RKO (cell line): ENCODE measurements at regions not wholly inside any gene's neighbourhood (a gene's known extent, or its start where the extent isn't known, plus 50 kb on each side); places are given as distances from the start of the nearest gene placed in this dataset.

Experiments used
- DNase-seq: peaks from one replicate; pipeline ENCODE4 v3.0.0-alpha.2; 2016; ENCODE audit warnings: low spot score

DNA sequence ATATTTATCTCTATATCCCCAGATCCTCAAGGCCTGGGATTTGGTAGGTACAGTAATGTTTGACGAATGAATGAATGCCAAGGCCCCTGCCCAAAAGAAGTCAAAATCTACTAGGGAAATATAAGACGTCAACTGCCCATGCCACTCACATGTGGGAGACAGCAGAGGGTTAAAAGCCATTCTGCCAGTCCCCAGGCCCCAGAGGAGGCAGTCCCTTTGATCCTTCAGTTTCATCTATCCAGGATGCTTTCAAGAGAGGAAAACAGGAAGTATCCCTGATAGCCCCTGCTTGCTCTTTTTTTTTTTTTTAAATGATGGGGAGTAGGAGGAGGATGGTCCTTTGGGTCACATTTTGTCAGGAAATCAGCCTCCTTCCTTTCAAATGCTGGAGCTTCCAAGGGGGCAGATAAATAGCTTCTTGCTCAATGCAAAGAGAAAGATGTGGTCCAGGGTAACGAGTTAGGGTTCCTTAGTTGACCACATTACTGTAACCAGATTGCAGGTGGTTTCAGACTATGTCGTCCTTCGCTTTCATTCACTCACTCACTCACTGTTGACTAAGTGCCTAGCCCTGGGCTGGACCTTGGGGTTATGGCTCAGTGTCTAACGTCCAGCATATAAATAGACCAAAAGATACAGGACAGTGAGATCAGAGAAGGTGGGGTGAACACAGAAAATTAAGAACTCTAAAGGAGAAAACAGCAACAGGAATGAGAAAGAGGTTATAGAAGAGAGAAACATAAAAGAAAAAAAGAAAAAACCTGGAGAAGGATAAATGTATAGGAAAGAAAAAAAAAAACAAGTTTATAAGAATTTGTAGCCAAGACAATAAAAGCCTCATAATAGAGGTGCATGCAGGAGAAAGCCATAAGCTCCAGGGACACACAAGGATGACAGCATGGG, 64.6 kb upstream of the PIM1 start:
- DNase-seq = no peak

DNA sequence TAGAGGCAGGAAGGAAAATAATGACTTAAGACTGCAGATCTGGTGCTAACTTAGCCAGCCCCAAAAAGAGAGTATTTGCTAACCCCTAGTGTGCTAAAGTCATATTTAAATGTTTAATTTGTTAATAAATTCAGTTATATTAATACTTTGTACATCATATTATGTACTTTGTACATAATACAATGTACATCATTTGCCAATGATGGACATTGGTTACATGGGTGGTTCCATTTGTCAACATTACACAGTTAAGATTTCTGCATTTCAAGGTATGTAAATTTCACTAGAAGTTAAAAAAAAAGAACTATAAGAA, 63.9 kb upstream of the PIM1 start:
- no peak for DNase-seq

DNA sequence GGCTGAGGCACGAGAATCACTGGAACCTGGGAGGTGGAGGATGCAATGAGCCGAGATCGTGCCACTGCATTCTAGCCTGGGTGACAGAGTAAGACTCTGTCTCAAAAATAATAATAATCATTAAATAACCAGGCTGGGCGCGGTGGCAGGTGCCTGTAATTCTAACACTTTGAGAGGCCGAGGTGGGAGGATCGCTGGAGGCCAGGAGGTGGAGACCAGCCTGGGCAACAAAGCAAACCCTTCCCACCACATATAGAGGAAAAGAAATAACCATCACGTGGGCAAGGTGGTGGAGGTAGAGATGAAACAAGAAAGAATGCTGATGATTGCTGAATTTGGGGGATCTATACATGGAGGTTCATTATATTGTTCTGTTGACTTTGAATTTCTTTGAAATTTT, 63.4 kb upstream of the PIM1 start:
- DNase-seq = no peak

DNA sequence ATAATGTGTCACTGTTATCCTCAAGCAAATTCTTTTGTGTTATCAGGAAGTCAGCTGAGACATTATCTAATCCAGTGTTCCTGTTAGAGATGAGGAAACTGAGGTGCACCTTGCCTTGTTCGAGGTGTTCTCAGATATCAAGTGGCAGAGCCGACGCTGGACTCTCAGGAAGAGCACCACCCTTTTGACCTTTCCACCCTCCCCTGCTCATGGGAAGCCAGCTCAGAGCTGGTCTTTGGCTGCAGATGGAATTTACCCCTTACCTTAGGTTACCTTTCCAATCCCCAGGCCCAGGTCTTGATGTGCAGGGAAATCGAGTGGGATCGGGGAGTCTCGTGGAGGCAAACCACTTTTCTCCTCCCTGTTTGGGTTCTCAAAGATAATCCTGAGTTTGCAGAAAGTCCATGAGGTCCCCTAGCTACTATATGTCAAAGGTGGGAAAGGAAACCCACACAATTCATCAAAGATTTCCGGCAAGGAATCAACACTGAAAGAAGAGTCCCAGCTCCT, 62.9 kb upstream of the PIM1 start:
- DNase-seq = no peak

DNA sequence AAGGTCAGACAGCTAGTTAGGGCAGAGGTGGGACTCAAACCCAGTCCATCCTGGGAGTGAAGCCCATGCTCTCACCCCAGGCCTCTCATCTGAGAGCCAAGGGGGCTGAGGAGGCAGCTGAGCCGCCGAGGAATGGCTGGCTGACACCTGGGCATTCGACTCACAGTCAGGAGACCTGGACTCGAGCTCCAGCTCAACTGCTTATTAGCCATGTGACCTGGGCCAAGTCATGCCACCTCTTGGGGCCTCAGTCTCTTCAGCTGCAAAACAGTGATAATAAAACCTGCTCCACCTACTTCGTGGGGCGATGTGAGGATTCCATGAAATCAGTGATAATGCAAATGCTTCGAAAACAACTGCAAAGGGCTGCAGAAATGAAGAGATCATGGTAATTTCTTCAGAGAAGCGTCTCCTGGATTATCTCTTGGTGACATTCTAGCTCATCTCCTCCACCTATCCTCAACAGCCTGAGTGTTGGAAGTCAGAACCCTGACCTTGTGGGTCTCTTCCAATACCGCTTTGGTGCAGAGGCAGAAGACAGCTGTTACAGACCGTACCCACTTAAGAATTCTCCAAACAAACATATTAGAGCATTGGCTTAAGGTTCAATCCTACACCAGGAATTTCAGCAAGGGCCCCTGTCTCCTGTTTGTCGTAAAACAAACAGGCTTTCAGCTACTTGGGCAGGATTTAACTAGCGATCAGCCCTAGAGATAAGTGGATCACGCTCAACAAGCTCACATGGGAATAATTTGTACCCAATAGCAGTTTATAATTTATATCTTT, 60.0 kb upstream of the PIM1 start:
- DNase-seq = no peak

DNA sequence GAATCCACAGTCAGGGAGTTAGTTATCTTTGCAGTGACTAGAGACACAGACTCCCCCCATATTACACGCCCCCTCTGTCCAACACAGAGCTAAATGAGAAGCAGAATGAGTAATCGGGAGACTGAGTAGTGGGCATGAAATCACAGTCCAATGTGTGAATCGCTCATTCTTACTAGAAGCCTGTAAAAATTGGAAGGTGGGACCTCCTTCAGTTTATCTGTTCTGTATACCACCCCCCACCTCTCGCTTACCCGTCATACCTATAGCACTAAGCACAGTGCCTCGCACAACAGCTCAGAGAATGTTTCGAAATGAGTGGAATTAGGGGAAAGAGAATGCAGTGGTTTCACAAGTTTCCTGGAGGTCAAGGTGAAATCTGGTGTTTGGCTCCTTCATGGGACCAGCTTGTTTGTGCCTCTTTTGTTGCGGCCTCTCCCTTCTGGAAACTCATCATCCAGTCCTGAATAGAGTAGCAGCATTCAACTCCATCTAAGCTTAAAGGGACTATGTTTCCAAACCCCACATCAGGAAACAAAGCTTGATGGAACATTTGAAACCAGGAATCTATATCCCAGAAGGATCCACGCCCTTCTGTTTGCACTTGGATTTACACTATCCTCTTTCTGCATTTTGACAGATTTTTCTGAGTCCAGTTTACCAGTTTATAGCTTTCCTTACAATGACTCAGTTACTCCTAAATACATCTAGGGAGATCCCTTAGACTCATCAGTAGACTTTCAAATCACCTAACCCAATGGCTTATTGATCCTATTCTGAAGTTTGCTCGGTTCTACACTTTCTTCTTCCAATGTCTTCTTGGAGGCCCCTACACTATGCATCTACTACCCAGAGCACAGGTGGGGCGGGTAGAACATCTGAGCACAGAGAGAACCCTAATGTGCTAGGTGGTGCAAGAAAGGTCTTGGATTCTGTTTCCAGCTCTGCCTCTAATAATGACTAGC, 59.2 kb upstream of the PIM1 start:
- no peak for DNase-seq

DNA sequence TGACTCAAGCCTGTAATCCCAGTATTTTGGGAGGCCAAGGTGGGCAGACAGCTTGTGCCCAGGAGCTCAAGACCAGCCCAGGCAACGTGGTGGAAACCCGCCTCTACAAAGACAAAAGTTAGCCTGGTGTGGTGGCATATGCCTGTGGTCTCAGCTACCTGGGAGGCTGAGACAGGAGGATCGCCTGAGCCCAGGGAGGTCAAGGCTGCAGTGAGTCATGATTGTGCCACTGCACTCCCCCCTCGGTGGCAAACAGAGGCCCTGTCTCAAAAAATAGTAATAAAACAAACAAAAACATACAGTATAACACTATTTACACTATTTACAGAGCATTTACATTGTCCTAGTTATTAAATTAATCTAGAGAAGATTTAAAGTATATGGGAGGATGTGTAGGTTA, 56.0 kb upstream of the PIM1 start:
- DNase-seq = no peak

DNA sequence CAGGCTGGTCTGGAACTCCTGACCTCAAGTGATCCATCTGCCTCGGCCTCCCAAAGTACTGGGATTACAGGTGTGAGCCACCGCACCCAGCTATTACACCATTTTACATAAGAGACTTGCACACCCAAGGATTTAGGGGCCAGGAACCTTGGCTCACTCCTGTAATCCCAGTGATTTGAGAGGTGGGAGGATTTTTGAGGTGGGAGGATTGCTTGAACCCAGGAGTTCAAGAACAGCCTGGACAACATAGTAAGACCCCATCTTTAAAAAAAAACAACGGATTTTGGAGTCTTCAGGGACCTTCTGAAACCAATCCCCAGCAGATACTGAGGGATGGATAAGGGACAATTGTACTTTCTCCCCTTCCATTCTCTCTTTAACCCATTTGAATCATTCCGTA, 55.3 kb upstream of the PIM1 start:
- no peak for DNase-seq

DNA sequence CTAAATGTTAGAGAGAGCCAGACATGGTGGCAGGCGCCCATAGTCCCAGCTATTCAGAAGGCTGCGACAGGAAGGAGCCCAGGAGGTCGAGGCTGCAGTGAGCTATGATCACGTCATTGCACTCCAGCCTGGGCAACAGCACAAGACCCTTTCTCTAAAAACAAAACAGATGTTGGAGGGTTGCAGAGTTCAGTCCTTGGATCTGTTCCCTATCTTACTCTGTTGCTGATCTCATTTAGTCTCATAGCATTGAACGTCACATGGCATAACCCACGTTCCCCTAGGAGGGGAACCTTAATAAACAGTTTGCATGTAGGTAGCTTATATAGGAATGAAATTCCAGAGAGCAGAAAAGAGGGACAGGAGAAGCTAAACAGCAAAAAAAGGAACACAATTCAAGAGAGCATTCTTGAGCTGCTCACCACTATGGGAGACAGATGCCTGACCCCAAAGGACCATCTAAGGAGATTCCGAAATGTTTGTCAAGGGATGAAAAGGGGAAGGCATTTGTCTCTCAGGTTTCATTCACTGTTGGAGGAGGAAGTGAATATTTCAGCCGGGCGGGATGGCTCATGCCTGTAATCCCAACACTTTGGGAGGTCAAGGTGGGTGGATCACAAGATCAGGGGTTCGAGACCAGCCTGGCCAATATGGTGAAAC, 54.6 kb upstream of the PIM1 start:
- no peak for DNase-seq

DNA sequence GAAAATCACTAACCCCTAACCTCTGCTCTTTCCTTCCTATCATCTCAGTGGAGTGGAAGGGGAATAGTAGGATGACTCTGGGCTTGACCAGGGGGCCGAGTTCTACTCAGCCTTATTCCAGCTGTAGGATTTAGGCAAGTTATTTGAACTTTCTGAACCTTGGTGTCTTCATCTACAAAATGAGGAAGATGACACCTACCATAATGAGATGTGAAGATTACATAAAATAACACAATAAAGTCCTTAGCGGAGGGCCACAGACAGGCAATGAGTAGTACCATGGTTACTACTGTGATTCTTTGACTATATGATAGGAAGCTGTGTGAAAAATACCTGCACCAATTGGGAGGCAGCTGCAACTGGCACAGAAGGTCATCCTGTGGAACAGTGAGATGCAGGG, 53.6 kb upstream of the PIM1 start:
- DNase-seq = no peak

DNA sequence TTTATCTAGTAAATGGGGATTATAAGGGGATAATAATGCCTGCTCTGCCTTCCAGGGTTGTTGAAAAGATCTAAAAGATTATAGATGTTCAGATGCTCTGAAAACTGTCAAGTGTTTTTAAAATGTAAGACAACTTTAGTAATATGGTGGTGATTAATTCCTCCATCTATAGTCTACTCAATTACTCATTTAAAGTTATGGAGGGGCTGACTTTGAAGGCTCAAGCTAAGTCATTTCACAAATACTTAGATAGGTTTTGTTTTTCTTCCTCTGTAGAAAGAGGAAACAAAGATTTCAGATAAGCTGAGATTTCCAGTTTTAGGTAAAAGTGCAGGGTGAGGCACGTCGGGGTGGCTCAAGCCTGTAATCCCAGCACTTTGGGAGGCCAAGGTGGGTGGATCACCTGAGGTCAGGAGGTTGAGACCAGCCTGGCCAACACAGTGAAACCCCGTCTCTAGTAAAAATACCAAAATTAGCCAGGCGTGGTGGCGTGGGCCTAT, 50.5 kb upstream of the PIM1 start:
- no peak for DNase-seq
